H9 (cell line): ENCODE measurements at regions not wholly inside any gene's neighbourhood (a gene's known extent, or its start where the extent isn't known, plus 50 kb on each side); places are given as distances from the start of the nearest gene placed in this dataset.

Experiments
- DNase-seq: peaks from one replicate; pipeline ENCODE4 v3.0.0-alpha.2; 2017
- H2AFZ ChIP-seq: one replicate; pipeline ENCODE4 v1.6.1; 2013; ENCODE audit warnings: mild to moderate bottlenecking, low read length, control low read depth, moderate library complexity
- H2AK5ac ChIP-seq: 2 replicates; pipeline ENCODE4 v1.6.1; 2013; ENCODE audit warnings: low read length, control low read depth, mixed read lengths; ENCODE audit not compliant: insufficient read length
- H2BK120ac ChIP-seq: one replicate; pipeline ENCODE4 v1.6.1; 2013; ENCODE audit warnings: low read depth, mild to moderate bottlenecking, low read length, control low read depth, inconsistent platforms; ENCODE audit not compliant: poor library complexity, severe bottlenecking
- H2BK12ac ChIP-seq: 2 replicates; pipeline ENCODE4 v1.6.1; 2013; ENCODE audit warnings: low read length, control low read depth, mixed read lengths, low read depth; ENCODE audit not compliant: insufficient read length
- H2BK15ac ChIP-seq: 2 replicates; pipeline ENCODE4 v1.6.1; 2013; ENCODE audit warnings: low read depth, low read length, control low read depth
- H2BK20ac ChIP-seq: one replicate; pipeline ENCODE4 v1.6.1; 2013; ENCODE audit warnings: low read depth, mild to moderate bottlenecking, low read length, control low read depth, inconsistent platforms; ENCODE audit not compliant: poor library complexity, severe bottlenecking
- H2BK5ac ChIP-seq: 2 replicates; pipeline ENCODE4 v1.6.1; 2013; ENCODE audit warnings: low read length, control low read depth, mixed read lengths; ENCODE audit not compliant: insufficient read length
- H3K14ac ChIP-seq: 2 replicates; pipeline ENCODE4 v1.6.1; 2013; ENCODE audit warnings: low read length, control low read depth; ENCODE audit not compliant: insufficient read depth
- H3K18ac ChIP-seq: 2 replicates; pipeline ENCODE4 v1.6.1; 2013; ENCODE audit warnings: low read depth, mild to moderate bottlenecking, mixed read lengths, low read length, control low read depth; ENCODE audit not compliant: insufficient read length
- H3K23ac ChIP-seq: 2 replicates; pipeline ENCODE4 v1.6.1; 2013; ENCODE audit warnings: low read length, control low read depth, mixed read lengths, low read depth; ENCODE audit not compliant: insufficient read length
- H3K23me2 ChIP-seq: 2 replicates; pipeline ENCODE4 v1.6.1; 2013; ENCODE audit warnings: low read depth, mild to moderate bottlenecking, mixed read lengths, low read length, control low read depth; ENCODE audit not compliant: insufficient read length, poor library complexity, severe bottlenecking
- H3K27ac ChIP-seq: 2 replicates; pipeline ENCODE4 v1.5.1; 2013; ENCODE audit warnings: low read length, control low read depth, mixed read lengths, low read depth; ENCODE audit not compliant: insufficient read length
- H3K27me3 ChIP-seq: 2 replicates; pipeline ENCODE4 v1.6.1; 2013; ENCODE audit warnings: low read length, control low read depth, inconsistent platforms; ENCODE audit not compliant: insufficient read depth
- H3K4ac ChIP-seq: 2 replicates; pipeline ENCODE4 v1.6.1; 2013; ENCODE audit warnings: low read depth, mild to moderate bottlenecking, control low read depth, inconsistent platforms, low read length, moderate library complexity
- H3K4me1 ChIP-seq: 2 replicates; pipeline ENCODE4 v1.6.1; 2013; ENCODE audit warnings: low read length, control low read depth, inconsistent platforms; ENCODE audit not compliant: insufficient read depth
- H3K4me2 ChIP-seq: 2 replicates; pipeline ENCODE4 v1.6.1; 2013; ENCODE audit warnings: low read length, control low read depth, mixed read lengths; ENCODE audit not compliant: insufficient read length, insufficient read depth
- H3K56ac ChIP-seq: 2 replicates; pipeline ENCODE4 v1.6.1; 2013; ENCODE audit warnings: low read depth, mild to moderate bottlenecking, mixed read lengths, low read length, control low read depth; ENCODE audit not compliant: insufficient read length
- H3K79me1 ChIP-seq: 2 replicates; pipeline ENCODE4 v1.6.1; 2013; ENCODE audit warnings: low read depth, mild to moderate bottlenecking, moderate library complexity, low read length, control low read depth, inconsistent platforms; ENCODE audit not compliant: insufficient read depth, poor library complexity, severe bottlenecking
- H3K79me2 ChIP-seq: 2 replicates; pipeline ENCODE4 v1.6.1; 2013; ENCODE audit warnings: low read length, control low read depth, inconsistent platforms; ENCODE audit not compliant: insufficient read depth
- H3K9ac ChIP-seq: 2 replicates; pipeline ENCODE4 v1.6.1; 2013; ENCODE audit warnings: low read length, control low read depth, mixed read lengths; ENCODE audit not compliant: insufficient read length; ENCODE audit errors: extremely low read depth
- H3K9me3 ChIP-seq: one replicate; pipeline ENCODE4 v1.6.1; 2013; ENCODE audit warnings: low read depth, low read length, inconsistent platforms; ENCODE audit not compliant: control insufficient read depth
- H3T11ph ChIP-seq: one replicate; pipeline ENCODE4 v1.6.1; 2013; ENCODE audit warnings: mild to moderate bottlenecking, low read length, control low read depth, inconsistent platforms
- H4K20me1 ChIP-seq: one replicate; pipeline ENCODE4 v1.6.1; 2013; ENCODE audit not compliant: control insufficient read depth, insufficient read length, insufficient read depth
- H4K5ac ChIP-seq: 2 replicates; pipeline ENCODE4 v1.6.1; 2013; ENCODE audit warnings: low read depth, mild to moderate bottlenecking, mixed read lengths, low read length, control low read depth; ENCODE audit not compliant: insufficient read length
- H4K8ac ChIP-seq: replicated peaks from 2 replicates; pipeline ENCODE4 v1.6.1; 2013; ENCODE audit warnings: low read length, control low read depth, mixed read lengths, low read depth; ENCODE audit not compliant: insufficient read length
- H4K91ac ChIP-seq: 2 replicates; pipeline ENCODE4 v1.6.1; 2013; ENCODE audit warnings: low read depth, mild to moderate bottlenecking, moderate library complexity, mixed read lengths, low read length, control low read depth; ENCODE audit not compliant: insufficient read length
- H3K27ac Mint-ChIP-seq, 3 experiments: 2 replicates in 2 of 3; 3 replicates in 1 of 3; pipeline ENCODE4 v1.8.0; 2020 to 2021; ENCODE audit warnings: mixed read lengths in 3 of 3, mild to moderate bottlenecking in 1 of 3, moderate library complexity in 1 of 3
- H3K27me3 Mint-ChIP-seq: 2 replicates; pipeline ENCODE4 v1.8.0; 2021; ENCODE audit warnings: low read depth, mild to moderate bottlenecking, moderate library complexity, mixed read lengths
- H3K36me3 Mint-ChIP-seq, 3 experiments: 2 replicates in 2 of 3; 3 replicates in 1 of 3; pipeline ENCODE4 v1.8.0; 2020 to 2021; ENCODE audit warnings: low read depth in 3 of 3, mixed read lengths in 3 of 3; ENCODE audit not compliant: insufficient read depth in 1 of 3
- H3K4me1 Mint-ChIP-seq, 2 experiments: 2 replicates each; pipeline ENCODE4 v1.8.0; 2020; ENCODE audit warnings: mixed read lengths in 2 of 2
- H3K4me3 Mint-ChIP-seq, 2 experiments: 2 replicates in 1 of 2; 3 replicates in 1 of 2; pipeline ENCODE4 v1.8.0; 2020 to 2021; ENCODE audit warnings: mild to moderate bottlenecking in 2 of 2, mixed read lengths in 2 of 2, moderate library complexity in 1 of 2
- H3K9me3 Mint-ChIP-seq, 2 experiments: 2 replicates in 1 of 2; 3 replicates in 1 of 2; pipeline ENCODE4 v1.8.0; 2020; ENCODE audit warnings: mild to moderate bottlenecking in 2 of 2, mixed read lengths in 2 of 2, moderate library complexity in 1 of 2
- WGBS: extraction: QIAGEN DNeasy Blood & Tissue Kit; methylation state at CpG from one replicate; pipeline ENCODE4 v1.1.7; 2013; ENCODE audit warnings: missing lambda C conversion rate, low lambda C conversion rate, mixed read lengths; ENCODE audit not compliant: insufficient read length; ENCODE audit errors: extremely low coverage; 5-methylcytosine and 5-hydroxymethylcytosine counted together
- TF ChIP-seq, protein P1 (sequence below): fragments of 200-600 bp; sonication (generic); conservative IDR thresholded peaks from 3 replicates; pipeline ENCODE4 v1.8.0; 2021; ENCODE audit warnings: antibody characterized with exemption, mild to moderate bottlenecking

- Histone ChIP-seq H2BK15ac (no peak overlapping the region), H3K56ac (no peak overlapping the region), H2BK20ac (no peak overlapping the region), H4K8ac (no peak overlapping the region), H2BK120ac (no peak overlapping the region), H3K18ac (no peak overlapping the region), H3K4ac (no peak overlapping the region), H3K27me3 (no peaks in the 10 kb centered on the region), H2AK5ac (no peak overlapping the region), H3K23me2 (peaks cover 3% of the 10 kb centered on the region), H4K5ac (no peak overlapping the region), H3K14ac (no peak overlapping the region), H2BK5ac (no peak overlapping the region), H3K79me2 (no peaks in the 10 kb centered on the region), H3K4me1 (no peaks in the 10 kb centered on the region), H3K27ac (no peak overlapping the region), H4K91ac (no peak overlapping the region), H2BK12ac (no peak overlapping the region), H3K4me2 (no peak overlapping the region), H3K9ac (no peak overlapping the region), H3K79me1 (no peaks in the 10 kb centered on the region), H4K20me1 (no peaks in the 10 kb centered on the region), H3K23ac (no peak overlapping the region), H3T11ph (no peak overlapping the region), H2AFZ (no peak overlapping the region), H3K9me3 (no peaks in the 10 kb centered on the region)
- TF ChIP-seq, protein P1, sequence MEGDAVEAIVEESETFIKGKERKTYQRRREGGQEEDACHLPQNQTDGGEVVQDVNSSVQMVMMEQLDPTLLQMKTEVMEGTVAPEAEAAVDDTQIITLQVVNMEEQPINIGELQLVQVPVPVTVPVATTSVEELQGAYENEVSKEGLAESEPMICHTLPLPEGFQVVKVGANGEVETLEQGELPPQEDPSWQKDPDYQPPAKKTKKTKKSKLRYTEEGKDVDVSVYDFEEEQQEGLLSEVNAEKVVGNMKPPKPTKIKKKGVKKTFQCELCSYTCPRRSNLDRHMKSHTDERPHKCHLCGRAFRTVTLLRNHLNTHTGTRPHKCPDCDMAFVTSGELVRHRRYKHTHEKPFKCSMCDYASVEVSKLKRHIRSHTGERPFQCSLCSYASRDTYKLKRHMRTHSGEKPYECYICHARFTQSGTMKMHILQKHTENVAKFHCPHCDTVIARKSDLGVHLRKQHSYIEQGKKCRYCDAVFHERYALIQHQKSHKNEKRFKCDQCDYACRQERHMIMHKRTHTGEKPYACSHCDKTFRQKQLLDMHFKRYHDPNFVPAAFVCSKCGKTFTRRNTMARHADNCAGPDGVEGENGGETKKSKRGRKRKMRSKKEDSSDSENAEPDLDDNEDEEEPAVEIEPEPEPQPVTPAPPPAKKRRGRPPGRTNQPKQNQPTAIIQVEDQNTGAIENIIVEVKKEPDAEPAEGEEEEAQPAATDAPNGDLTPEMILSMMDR, result no peak
- WGBS, result no CpG with 5 or more reads among the region's 5 CpGs
- H3K4me1 Mint-ChIP-seq, result peaks cover 14 to 16% of the 10 kb centered on the region in 2 experiments
- H3K27ac Mint-ChIP-seq, result no peak overlapping the region
- peaks cover 0 to 4% (median 3%) of the 10 kb centered on the region in 3 experiments; a peak in 2 of 7 replicates for H3K36me3 Mint-ChIP-seq
- H3K4me3 Mint-ChIP-seq, result no peak overlapping the region
- H3K27me3 Mint-ChIP-seq, result peaks cover 3% of the 10 kb centered on the region
- DNase-seq, result no peak
- peaks cover 2 to 7% of the 10 kb centered on the region in 2 experiments; a peak in 3 of 5 replicates for H3K9me3 Mint-ChIP-seq
Observed at GRCh38 chr12:58090685-58091084, 149.3 kb downstream of the ATP23 start.
